Inflammatory macrophage treated with lipopolysaccharide for 1 hour (primary cell): ENCODE measurements at regions not wholly inside any gene's neighbourhood (a gene's known extent, or its start where the extent isn't known, plus 50 kb on each side); places are given as distances from the start of the nearest gene placed in this dataset.

Experiments
- DNase-seq, 2 donors: peaks; one replicate each; pipeline ENCODE4 v3.0.0-alpha.2; 2020 to 2022

- no peak for DNase-seq
Measured at GRCh38 chr22:27655582-27656185, 145.9 kb downstream of the MN1 start.

GRCh38 chr22:27656970-27657369 lies 144.6 kb downstream of the MN1 start:
- no peak for DNase-seq

GRCh38 chr22:27660306-27660705 lies 141.2 kb downstream of the MN1 start:
- DNase-seq = no peak

GRCh38 chr22:27662359-27663301 lies 138.9 kb downstream of the MN1 start:
- DNase-seq = no peak

- no peak for DNase-seq
Measured at GRCh38 chr22:27663812-27664211, 137.7 kb downstream of the MN1 start.

- DNase-seq = no peak
Measured at GRCh38 chr22:27666272-27666997, 135.1 kb downstream of the MN1 start.

GRCh38 chr22:27667121-27667843 lies 134.3 kb downstream of the MN1 start:
- DNase-seq = peak in 1 of 2 donors; percentile 29

GRCh38 chr22:27668828-27669797 lies 132.4 kb downstream of the MN1 start:
- DNase-seq = peak; percentile 47 to 53

- peak; percentile 12 to 42 for DNase-seq
Measured at GRCh38 chr22:27669798-27670599, 131.6 kb downstream of the MN1 start.

- DNase-seq = peak; percentile 7 to 20
Measured at GRCh38 chr22:27670701-27671412, 130.7 kb downstream of the MN1 start.

GRCh38 chr22:27671413-27671935 lies 130.1 kb downstream of the MN1 start:
- DNase-seq = no peak

- DNase-seq = no peak
Measured at GRCh38 chr22:27672721-27673418, 128.7 kb downstream of the MN1 start.

GRCh38 chr22:27673839-27674238 lies 127.7 kb downstream of the MN1 start:
- DNase-seq = no peak

- no peak for DNase-seq
Measured at GRCh38 chr22:27674261-27674923, 127.2 kb downstream of the MN1 start.

GRCh38 chr22:27676545-27677213 lies 124.9 kb downstream of the MN1 start:
- DNase-seq = no peak

GRCh38 chr22:27677905-27678458 lies 123.6 kb downstream of the MN1 start:
- DNase-seq = no peak

GRCh38 chr22:27679176-27679575 lies 122.4 kb downstream of the MN1 start:
- DNase-seq = no peak
